Natural killer cell (primary cell): ENCODE measurements at regions not wholly inside any gene's neighbourhood (a gene's known extent, or its start where the extent isn't known, plus 50 kb on each side); places are given as distances from the start of the nearest gene placed in this dataset.

Experiments used
- ATAC-seq, 3 donors: fragments of 150-1000 bp in 2 of 3; fragments of 200-7000 bp in 1 of 3; cut with Tn5 transposase; 1 replicate in 1 of 3; 2 replicates in 2 of 3; pipeline ENCODE4 v1.10.0; 2021; ENCODE audit warnings: mild to moderate bottlenecking in 2 of 3, moderate library complexity in 2 of 3
- DNase-seq, 2 donors: peaks; one replicate each; pipeline versions ENCODE4 v3.0.0 to v3.0.0-alpha.2; 2013 to 2021; ENCODE audit warnings: mixed read lengths in 1 of 2
- H3K27ac ChIP-seq: one replicate; pipeline ENCODE4 v1.5.1; 2013; ENCODE audit warnings: mild to moderate bottlenecking, low read length
- H3K27me3 ChIP-seq: one replicate; pipeline ENCODE4 v1.6.1; 2013; ENCODE audit warnings: low read length; ENCODE audit not compliant: control insufficient read depth, insufficient read depth
- H3K36me3 ChIP-seq: one replicate; pipeline ENCODE4 v1.6.1; 2013; ENCODE audit warnings: low read length; ENCODE audit not compliant: control insufficient read depth, insufficient read depth
- H3K4me1 ChIP-seq: one replicate; pipeline ENCODE4 v1.6.1; 2013; ENCODE audit warnings: low read length; ENCODE audit not compliant: control insufficient read depth, insufficient read depth
- H3K4me3 ChIP-seq: one replicate; pipeline ENCODE4 v1.5.1; 2013; ENCODE audit warnings: low read length
- H3K9me3 ChIP-seq: one replicate; pipeline ENCODE4 v1.6.1; 2013; ENCODE audit warnings: low read length; ENCODE audit not compliant: control insufficient read depth, insufficient read depth
- H3K27ac Mint-ChIP-seq, 2 donors: one replicate each; pipeline ENCODE4 v1.8.0; 2022; ENCODE audit warnings: mild to moderate bottlenecking in 2 of 2, mixed read lengths in 2 of 2, moderate library complexity in 1 of 2
- H3K27me3 Mint-ChIP-seq, 2 donors: one replicate each; pipeline ENCODE4 v1.8.0; 2022; ENCODE audit warnings: low read depth in 2 of 2, mixed read lengths in 2 of 2
- H3K36me3 Mint-ChIP-seq: one replicate; pipeline ENCODE4 v1.8.0; 2022; ENCODE audit warnings: mixed read lengths
- H3K4me1 Mint-ChIP-seq, 2 donors: one replicate each; pipeline ENCODE4 v1.8.0; 2022; ENCODE audit warnings: mixed read lengths in 2 of 2
- H3K4me3 Mint-ChIP-seq: one replicate; pipeline ENCODE4 v1.8.0; 2022; ENCODE audit warnings: mild to moderate bottlenecking, moderate library complexity, mixed read lengths
- H3K9me3 Mint-ChIP-seq, 2 donors: one replicate each; pipeline ENCODE4 v1.8.0; 2022; ENCODE audit warnings: mixed read lengths in 2 of 2
- WGBS: methylation state at CpG from one replicate; pipeline ENCODE4 v1.1.7; 2013; ENCODE audit warnings: missing lambda C conversion rate; ENCODE audit not compliant: insufficient coverage; 5-methylcytosine and 5-hydroxymethylcytosine counted together
- intact Hi-C: fragments of 100-400 bp; cut with micrococcal nuclease; formaldehyde crosslinking; loops from one replicate; pipeline ENCODE4 v1.14.2; 2022
- TF ChIP-seq, protein P1 (sequence below): fragments of 200-600 bp; IDR thresholded peaks from one replicate; pipeline ENCODE4 v1.8.0; 2022; ENCODE audit warnings: antibody characterized with exemption

DNA sequence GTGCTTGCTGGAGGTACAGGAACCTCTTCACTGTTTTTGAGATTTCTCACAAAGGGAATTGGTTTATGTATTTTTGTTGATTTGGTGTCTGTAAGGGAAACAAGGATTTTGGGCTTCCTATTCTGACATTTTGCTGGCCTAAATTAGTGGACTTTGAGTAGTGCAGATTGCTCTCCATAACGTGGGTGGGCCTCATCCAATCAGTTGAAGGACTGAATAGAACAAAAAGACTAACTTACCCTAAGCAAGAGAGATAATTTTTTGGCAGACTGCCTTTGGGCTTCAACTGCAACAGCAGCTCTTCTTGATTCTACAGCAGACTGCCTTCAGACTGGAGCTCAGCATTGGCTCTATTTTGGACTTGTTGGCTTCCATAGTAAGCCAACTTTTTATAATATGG lies 93.2 kb downstream of the MSX2 start:
- Histone ChIP-seq H3K36me3 (no peaks in the 10 kb centered on the region), H3K4me3 (no peak overlapping the region), H3K27ac (no peak overlapping the region), H3K27me3 (no peaks in the 10 kb centered on the region), H3K4me1 (no peaks in the 10 kb centered on the region), H3K9me3 (peaks cover under 1% of the 10 kb centered on the region)
- Mint-ChIP-seq H3K27ac (no peak overlapping the region), H3K9me3 (peaks cover 4 to 7% of the 10 kb centered on the region in 2 donors), H3K4me1 (no peaks in the 10 kb centered on the region), H3K36me3 (no peaks in the 10 kb centered on the region), H3K4me3 (no peak overlapping the region), H3K27me3 (no peaks in the 10 kb centered on the region)
- TF ChIP-seq, protein P1, sequence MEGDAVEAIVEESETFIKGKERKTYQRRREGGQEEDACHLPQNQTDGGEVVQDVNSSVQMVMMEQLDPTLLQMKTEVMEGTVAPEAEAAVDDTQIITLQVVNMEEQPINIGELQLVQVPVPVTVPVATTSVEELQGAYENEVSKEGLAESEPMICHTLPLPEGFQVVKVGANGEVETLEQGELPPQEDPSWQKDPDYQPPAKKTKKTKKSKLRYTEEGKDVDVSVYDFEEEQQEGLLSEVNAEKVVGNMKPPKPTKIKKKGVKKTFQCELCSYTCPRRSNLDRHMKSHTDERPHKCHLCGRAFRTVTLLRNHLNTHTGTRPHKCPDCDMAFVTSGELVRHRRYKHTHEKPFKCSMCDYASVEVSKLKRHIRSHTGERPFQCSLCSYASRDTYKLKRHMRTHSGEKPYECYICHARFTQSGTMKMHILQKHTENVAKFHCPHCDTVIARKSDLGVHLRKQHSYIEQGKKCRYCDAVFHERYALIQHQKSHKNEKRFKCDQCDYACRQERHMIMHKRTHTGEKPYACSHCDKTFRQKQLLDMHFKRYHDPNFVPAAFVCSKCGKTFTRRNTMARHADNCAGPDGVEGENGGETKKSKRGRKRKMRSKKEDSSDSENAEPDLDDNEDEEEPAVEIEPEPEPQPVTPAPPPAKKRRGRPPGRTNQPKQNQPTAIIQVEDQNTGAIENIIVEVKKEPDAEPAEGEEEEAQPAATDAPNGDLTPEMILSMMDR = no peak
- 57% methylated on average over 1 of the region's 1 CpG for WGBS
- intact Hi-C loops = no loop called here
- ATAC-seq (no peak), DNase-seq (no peak)

DNA sequence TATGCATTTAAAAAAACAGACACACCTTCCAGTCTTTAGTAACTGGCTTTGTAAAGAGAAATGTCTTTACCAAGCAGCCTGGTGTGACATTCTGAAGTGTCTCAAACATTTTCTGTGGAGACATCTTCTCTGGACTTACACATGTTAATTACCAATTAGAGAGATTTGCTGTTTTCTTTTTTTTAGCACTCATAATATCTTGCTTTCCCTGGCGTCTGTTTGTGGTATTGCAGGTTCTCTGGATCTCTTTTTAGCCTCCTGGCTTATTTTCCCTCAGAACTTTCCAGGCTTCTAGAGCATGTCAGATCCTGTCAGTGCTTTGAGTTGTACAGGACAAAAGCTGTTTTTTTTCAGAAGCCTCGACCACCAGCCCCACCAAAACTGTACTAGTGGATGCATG lies 92.5 kb downstream of the MSX2 start:
- no peak for DNase-seq
- no peak for ATAC-seq
- Mint-ChIP-seq H3K4me1 (no peaks in the 10 kb centered on the region), H3K4me3 (no peak overlapping the region), H3K27me3 (no peaks in the 10 kb centered on the region), H3K9me3 (peaks cover 2 to 4% of the 10 kb centered on the region in 2 donors), H3K36me3 (no peaks in the 10 kb centered on the region), H3K27ac (no peak overlapping the region)
- Histone ChIP-seq H3K4me3 (no peak overlapping the region), H3K9me3 (no peaks in the 10 kb centered on the region), H3K4me1 (no peaks in the 10 kb centered on the region), H3K27me3 (no peaks in the 10 kb centered on the region), H3K36me3 (no peaks in the 10 kb centered on the region), H3K27ac (no peak overlapping the region)
- TF ChIP-seq, protein P1 = no peak
- 46% methylated on average over 2 of the region's 2 CpGs for WGBS
- intact Hi-C loops = no loop called here

- TF ChIP-seq, protein P1 = no peak
- H3K9me3 Mint-ChIP-seq = peaks cover 0 to 4% of the 10 kb centered on the region in 2 donors
- ATAC-seq (no peak), DNase-seq (no peak)
- no peaks in the 10 kb centered on the region for H3K4me1 ChIP-seq
- no peak overlapping the region for H3K4me3 Mint-ChIP-seq
- no peak overlapping the region for H3K27ac Mint-ChIP-seq
- H3K27me3 Mint-ChIP-seq = peaks cover 0 to 3% of the 10 kb centered on the region in 2 donors
- H3K4me1 Mint-ChIP-seq = no peaks in the 10 kb centered on the region
- no peaks in the 10 kb centered on the region for H3K9me3 ChIP-seq
- no peak overlapping the region for H3K27ac ChIP-seq
- whole genome bisulfite sequencing = 94% methylated on average over 1 of the region's 1 CpG
- intact Hi-C loops = no loop called here
- no peaks in the 10 kb centered on the region for H3K27me3 ChIP-seq
- no peak overlapping the region for H3K4me3 ChIP-seq
- H3K36me3 Mint-ChIP-seq = no peaks in the 10 kb centered on the region
- H3K36me3 ChIP-seq = no peaks in the 10 kb centered on the region
These were observed 87.1 kb downstream of the MSX2 start for GRCh38 chr5:174811438-174811837.

- ATAC-seq (no peak), DNase-seq (no peak)
- no CpG with 5 or more reads among the region's 2 CpGs for WGBS
- Histone ChIP-seq H3K9me3 (no peaks in the 10 kb centered on the region), H3K36me3 (no peaks in the 10 kb centered on the region), H3K4me1 (no peaks in the 10 kb centered on the region), H3K27me3 (no peaks in the 10 kb centered on the region), H3K4me3 (no peak overlapping the region), H3K27ac (no peak overlapping the region)
- H3K9me3 Mint-ChIP-seq = peaks cover 0 to under 1% of the 10 kb centered on the region in 2 donors
- H3K36me3 Mint-ChIP-seq = no peaks in the 10 kb centered on the region
- H3K4me3 Mint-ChIP-seq = no peak overlapping the region
- H3K4me1 Mint-ChIP-seq = no peaks in the 10 kb centered on the region
- TF ChIP-seq, protein P1 = no peak
- peaks cover 0 to 3% of the 10 kb centered on the region in 2 donors for H3K27me3 Mint-ChIP-seq
- no peak overlapping the region for H3K27ac Mint-ChIP-seq
- intact Hi-C loops = no loop called here
These were observed 86.4 kb downstream of the MSX2 start for GRCh38 chr5:174810796-174811195.
